ENCODE measurements at regions not wholly inside any gene's neighbourhood (a gene's known extent, or its start where the extent isn't known, plus 50 kb on each side); places are given as distances from the start of the nearest gene placed in this dataset.

DNA sequence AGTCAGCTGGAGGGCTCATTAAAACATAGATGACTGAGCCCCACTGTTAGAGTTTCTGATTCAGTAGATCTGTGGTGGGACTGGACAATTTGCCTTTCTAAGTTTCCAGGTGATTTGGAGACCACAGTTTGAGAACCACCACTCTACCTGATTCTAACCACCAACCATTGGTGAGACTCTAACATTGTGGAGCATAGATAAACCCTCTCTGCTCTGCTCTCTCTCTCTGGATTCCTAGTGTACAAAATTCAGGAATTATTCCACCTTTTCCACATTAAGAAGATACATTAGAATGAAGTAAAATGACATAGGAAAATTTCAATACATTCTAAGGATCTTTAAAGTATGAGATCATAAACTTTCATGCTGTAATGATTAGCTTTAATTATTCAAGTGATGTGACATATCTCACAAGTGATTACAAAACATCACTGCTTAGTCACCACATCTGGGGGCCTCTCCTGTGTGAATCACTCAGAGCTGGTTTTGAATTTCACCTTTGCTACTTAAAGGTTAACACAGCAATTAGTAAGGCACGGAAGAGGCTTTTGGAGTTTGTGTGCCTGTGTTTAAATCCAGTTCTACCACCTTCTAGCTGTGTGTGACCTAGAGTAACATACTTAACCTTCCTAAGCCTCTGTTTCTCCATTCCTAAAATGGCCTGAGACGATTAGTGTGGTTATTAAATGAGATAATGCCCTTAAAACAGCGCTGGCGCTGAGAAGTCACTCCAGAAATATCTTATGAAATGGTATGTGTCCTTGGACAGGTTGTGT is 78.5 kb upstream of the NBEA start:
- ChIA-PET CTCF (no interaction called here), POLR2A (interaction anchor here (0.6 kb wide), 1 partner anchor 8 kb away, joined by 3 read pairs; no protein-coding TSS in a partner anchor)
- H3K4me1 Mint-ChIP-seq (ENCODE audit: low read depth) = no peaks in the 10 kb centered on the region
- no peak overlapping the region for H3K27ac Mint-ChIP-seq
- H3K27me3 ChIP-seq (ENCODE audit: control insufficient read depth in 1 of 2, insufficient read depth in 2 of 2, low read length in 2 of 2) = no peaks in the 10 kb centered on the region
- TF ChIP-seq, protein P1, sequence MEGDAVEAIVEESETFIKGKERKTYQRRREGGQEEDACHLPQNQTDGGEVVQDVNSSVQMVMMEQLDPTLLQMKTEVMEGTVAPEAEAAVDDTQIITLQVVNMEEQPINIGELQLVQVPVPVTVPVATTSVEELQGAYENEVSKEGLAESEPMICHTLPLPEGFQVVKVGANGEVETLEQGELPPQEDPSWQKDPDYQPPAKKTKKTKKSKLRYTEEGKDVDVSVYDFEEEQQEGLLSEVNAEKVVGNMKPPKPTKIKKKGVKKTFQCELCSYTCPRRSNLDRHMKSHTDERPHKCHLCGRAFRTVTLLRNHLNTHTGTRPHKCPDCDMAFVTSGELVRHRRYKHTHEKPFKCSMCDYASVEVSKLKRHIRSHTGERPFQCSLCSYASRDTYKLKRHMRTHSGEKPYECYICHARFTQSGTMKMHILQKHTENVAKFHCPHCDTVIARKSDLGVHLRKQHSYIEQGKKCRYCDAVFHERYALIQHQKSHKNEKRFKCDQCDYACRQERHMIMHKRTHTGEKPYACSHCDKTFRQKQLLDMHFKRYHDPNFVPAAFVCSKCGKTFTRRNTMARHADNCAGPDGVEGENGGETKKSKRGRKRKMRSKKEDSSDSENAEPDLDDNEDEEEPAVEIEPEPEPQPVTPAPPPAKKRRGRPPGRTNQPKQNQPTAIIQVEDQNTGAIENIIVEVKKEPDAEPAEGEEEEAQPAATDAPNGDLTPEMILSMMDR (IDR thresholded peaks at IDR 0.05) = no peak
- H3K36me3 Mint-ChIP-seq (ENCODE audit: low read depth) = no peaks in the 10 kb centered on the region
- no peak overlapping the region for H3K27ac ChIP-seq (ENCODE audit: low read depth in 1 of 2, low read length in 2 of 2)
- peaks cover 0 to 4% of the 10 kb centered on the region in 2 experiments for H3K9me3 ChIP-seq (ENCODE audit: control insufficient read depth in 1 of 2, insufficient read depth in 1 of 2, low read length in 2 of 2)
- no peaks in the 10 kb centered on the region for H3K4me1 ChIP-seq (ENCODE audit: insufficient read depth, low read length)
- no peaks in the 10 kb centered on the region for H3K9me3 Mint-ChIP-seq
- no peak overlapping the region for H3K4me3 Mint-ChIP-seq
- H3K4me3 ChIP-seq (ENCODE audit: low read length) = no peak overlapping the region
- intact Hi-C loops (cut with DNase I, micrococcal nuclease) = no loop called here
- DNase-seq = no peak
- ATAC-seq (ENCODE audit: poor library complexity) = no peak
- H3K27me3 Mint-ChIP-seq = peaks cover 7% of the 10 kb centered on the region
- no peaks in the 10 kb centered on the region for H3K36me3 ChIP-seq (ENCODE audit: insufficient read depth, low read length)

DNA sequence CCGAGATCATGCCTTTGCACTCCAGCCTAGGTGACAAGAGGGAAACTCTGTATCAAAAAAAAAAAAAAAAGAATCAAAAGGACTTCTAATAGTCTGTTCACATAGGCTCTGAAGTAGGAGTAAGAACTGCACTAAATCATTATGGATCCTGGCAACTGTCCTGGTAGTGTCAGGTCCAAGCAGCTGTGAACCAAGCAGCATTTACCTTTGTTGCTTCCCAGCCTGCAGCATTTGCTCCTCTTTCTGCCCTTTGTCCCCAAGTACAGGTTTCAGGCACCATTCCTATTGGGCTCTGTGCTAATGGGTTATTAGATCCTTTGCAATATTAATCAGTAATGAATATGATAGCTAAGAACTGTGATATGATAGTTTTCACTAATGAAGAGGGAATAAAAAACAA is 77.4 kb upstream of the NBEA start:
- H3K27me3 ChIP-seq (ENCODE audit: control insufficient read depth in 1 of 2, insufficient read depth in 2 of 2, low read length in 2 of 2) = no peaks in the 10 kb centered on the region
- Mint-ChIP-seq H3K27ac (no peak overlapping the region), H3K4me1 (ENCODE audit: low read depth) (no peaks in the 10 kb centered on the region), H3K36me3 (ENCODE audit: low read depth) (no peaks in the 10 kb centered on the region), H3K9me3 (no peaks in the 10 kb centered on the region), H3K4me3 (no peak overlapping the region), H3K27me3 (peaks cover 10% of the 10 kb centered on the region)
- intact Hi-C loops (cut with DNase I, micrococcal nuclease) = no loop called here
- no peaks in the 10 kb centered on the region for H3K36me3 ChIP-seq (ENCODE audit: insufficient read depth, low read length)
- TF ChIP-seq, protein P1 (IDR thresholded peaks at IDR 0.05) = no peak
- ChIA-PET CTCF (interaction anchor here (0.7 kb wide), 1 partner anchor 184 kb away, joined by 3 read pairs; no protein-coding TSS in a partner anchor), POLR2A (no interaction called here)
- ATAC-seq (ENCODE audit: poor library complexity) (no peak), DNase-seq (no peak)
- H3K27ac ChIP-seq (ENCODE audit: low read depth in 1 of 2, low read length in 2 of 2) = no peak overlapping the region
- no peaks in the 10 kb centered on the region for H3K4me1 ChIP-seq (ENCODE audit: insufficient read depth, low read length)
- peaks cover 0 to 4% of the 10 kb centered on the region in 2 experiments for H3K9me3 ChIP-seq (ENCODE audit: control insufficient read depth in 1 of 2, insufficient read depth in 1 of 2, low read length in 2 of 2)
- no peak overlapping the region for H3K4me3 ChIP-seq (ENCODE audit: low read length)

DNA sequence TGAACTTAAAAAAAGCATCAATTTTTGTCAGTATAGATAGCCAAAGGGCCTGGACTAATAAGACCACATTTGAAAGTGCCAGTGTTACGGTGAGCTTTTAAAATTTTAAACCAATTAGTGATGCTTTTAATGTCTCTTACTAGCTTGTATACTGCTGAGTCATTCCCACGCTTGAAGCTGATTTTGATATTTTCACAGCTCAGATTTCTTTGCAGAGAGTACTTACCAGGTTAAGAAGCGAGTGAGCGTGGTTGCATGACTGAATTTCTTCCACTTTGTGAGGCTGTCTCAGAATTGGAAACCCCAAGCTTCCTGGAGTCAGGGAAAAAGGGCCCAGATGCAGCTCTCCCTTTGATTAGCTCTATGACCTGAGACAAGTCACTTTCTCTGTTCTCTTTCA is 74.5 kb upstream of the NBEA start:
- Histone ChIP-seq H3K27me3 (ENCODE audit: control insufficient read depth in 1 of 2, insufficient read depth in 2 of 2, low read length in 2 of 2) (no peaks in the 10 kb centered on the region), H3K36me3 (ENCODE audit: insufficient read depth, low read length) (no peaks in the 10 kb centered on the region), H3K4me1 (ENCODE audit: insufficient read depth, low read length) (no peaks in the 10 kb centered on the region), H3K9me3 (ENCODE audit: control insufficient read depth in 1 of 2, insufficient read depth in 1 of 2, low read length in 2 of 2) (peaks cover 0 to 4% of the 10 kb centered on the region in 2 experiments), H3K27ac (ENCODE audit: low read depth in 1 of 2, low read length in 2 of 2) (no peak overlapping the region), H3K4me3 (ENCODE audit: low read length) (no peak overlapping the region)
- ChIA-PET POLR2A (no interaction called here), CTCF (interaction anchor here (0.5 kb wide), 1 partner anchor 24 kb away, joined by 4 read pairs; no protein-coding TSS in a partner anchor)
- H3K4me1 Mint-ChIP-seq (ENCODE audit: low read depth) = no peaks in the 10 kb centered on the region
- no peak overlapping the region for H3K27ac Mint-ChIP-seq
- intact Hi-C loops (cut with DNase I, micrococcal nuclease) = no loop called here
- no peak for DNase-seq
- ATAC-seq (ENCODE audit: poor library complexity) = no peak
- peaks cover 10% of the 10 kb centered on the region for H3K27me3 Mint-ChIP-seq
- H3K9me3 Mint-ChIP-seq = no peaks in the 10 kb centered on the region
- H3K36me3 Mint-ChIP-seq (ENCODE audit: low read depth) = no peaks in the 10 kb centered on the region
- H3K4me3 Mint-ChIP-seq = no peak overlapping the region
- TF ChIP-seq, protein P1 (IDR thresholded peaks at IDR 0.05) = no peak
